Mucosa of descending colon (tissue), 3 donors: ENCODE measurements at regions not wholly inside any gene's neighbourhood (a gene's known extent, or its start where the extent isn't known, plus 50 kb on each side); places are given as distances from the start of the nearest gene placed in this dataset.
A peak's percentile ranks its signal among the peaks of the same experiment; 100 is the strongest.

Experiments
- ATAC-seq: fragments of 200-7000 bp; cut with Tn5 transposase; one replicate; pipeline ENCODE4 v1.9.1; 2020; ENCODE audit warnings: mild to moderate bottlenecking, moderate library complexity
- DNase-seq, 3 donors: peaks; one replicate each; pipeline ENCODE4 v3.0.0-alpha.2; 2020
- H3K36me3 ChIP-seq: fragments of 200-600 bp; one replicate; pipeline ENCODE4 v1.8.0; 2021; ENCODE audit warnings: low read depth, mild to moderate bottlenecking
- H3K4me1 ChIP-seq: fragments of 200-600 bp; one replicate; pipeline ENCODE4 v1.8.0; 2021; ENCODE audit warnings: low read depth, mild to moderate bottlenecking
- H3K4me3 ChIP-seq: fragments of 200-600 bp; one replicate; pipeline ENCODE4 v1.8.0; 2021; ENCODE audit warnings: mild to moderate bottlenecking
- H3K9me3 ChIP-seq: fragments of 200-600 bp; one replicate; pipeline ENCODE4 v1.8.0; 2021; ENCODE audit warnings: mild to moderate bottlenecking
- CTCF ChIP-seq: fragments of 200-600 bp; IDR thresholded peaks from one replicate; pipeline ENCODE4 v1.8.0; 2022; ENCODE audit warnings: antibody characterized with exemption, mild to moderate bottlenecking
- intact Hi-C, 2 donors: fragments of 100-400 bp; cut with DNase I in 1 of 2; cut with micrococcal nuclease in 1 of 2; formaldehyde crosslinking; loops; one replicate each; pipeline versions ENCODE4 v1.11.0 to v1.11.1; 2022; cut with DNase I, micrococcal nuclease
- donor health status: DM: no; HTN: no; CAD: no; lungs with moderate emphysema.
- donor health status: DM: no; HTN: no; CAD: no.
- donor health status: DM: no; HTN: yes; CAD: no.

GRCh38 chr16:13856811-13857511 is 63.0 kb upstream of the ERCC4 start:
- no peaks in the 10 kb centered on the region for H3K9me3 ChIP-seq
- no peaks in the 10 kb centered on the region for H3K4me1 ChIP-seq
- H3K4me3 ChIP-seq = no peak overlapping the region
- no peak for TF ChIP-seq CTCF
- H3K36me3 ChIP-seq = no peaks in the 10 kb centered on the region
- intact Hi-C loops = no loop called here
- DNase-seq (no peak), ATAC-seq (no peak)

DNA sequence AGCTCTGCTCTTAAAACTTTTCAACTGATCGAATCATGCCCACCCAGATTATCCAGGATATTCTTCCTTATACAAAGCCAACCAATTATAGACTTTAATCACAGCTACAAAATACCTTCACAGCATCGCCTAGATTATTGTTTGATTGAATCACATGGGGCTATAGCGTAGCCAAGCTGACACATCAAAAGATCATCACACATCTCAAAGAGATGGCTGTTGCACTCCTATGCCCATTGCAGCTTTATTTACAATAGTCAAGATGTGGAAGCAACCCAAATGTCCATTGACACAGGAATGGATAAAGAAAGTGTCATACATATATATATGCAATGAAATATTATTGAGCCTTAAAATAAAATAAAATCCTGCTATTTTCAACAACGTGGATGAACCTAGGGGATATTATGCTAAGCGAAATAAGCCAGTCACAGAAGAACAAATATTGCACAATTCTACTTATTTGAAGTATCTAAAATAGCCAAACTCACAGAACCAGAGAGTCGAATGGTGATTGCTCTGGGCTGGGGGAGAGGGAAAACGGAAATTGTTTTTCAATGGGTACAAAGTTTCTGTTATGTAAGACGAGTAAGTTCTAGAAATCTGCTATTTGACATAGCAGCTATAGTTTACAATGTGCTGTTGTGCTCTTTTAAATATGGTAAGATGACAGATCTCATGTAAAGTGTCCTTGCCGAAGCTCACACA is 60.9 kb upstream of the ERCC4 start:
- no peaks in the 10 kb centered on the region for H3K4me1 ChIP-seq
- no peak for TF ChIP-seq CTCF
- no peaks in the 10 kb centered on the region for H3K36me3 ChIP-seq
- ATAC-seq (no peak), DNase-seq (no peak)
- intact Hi-C loops = no loop called here
- H3K9me3 ChIP-seq = no peaks in the 10 kb centered on the region
- H3K4me3 ChIP-seq = no peak overlapping the region

DNA sequence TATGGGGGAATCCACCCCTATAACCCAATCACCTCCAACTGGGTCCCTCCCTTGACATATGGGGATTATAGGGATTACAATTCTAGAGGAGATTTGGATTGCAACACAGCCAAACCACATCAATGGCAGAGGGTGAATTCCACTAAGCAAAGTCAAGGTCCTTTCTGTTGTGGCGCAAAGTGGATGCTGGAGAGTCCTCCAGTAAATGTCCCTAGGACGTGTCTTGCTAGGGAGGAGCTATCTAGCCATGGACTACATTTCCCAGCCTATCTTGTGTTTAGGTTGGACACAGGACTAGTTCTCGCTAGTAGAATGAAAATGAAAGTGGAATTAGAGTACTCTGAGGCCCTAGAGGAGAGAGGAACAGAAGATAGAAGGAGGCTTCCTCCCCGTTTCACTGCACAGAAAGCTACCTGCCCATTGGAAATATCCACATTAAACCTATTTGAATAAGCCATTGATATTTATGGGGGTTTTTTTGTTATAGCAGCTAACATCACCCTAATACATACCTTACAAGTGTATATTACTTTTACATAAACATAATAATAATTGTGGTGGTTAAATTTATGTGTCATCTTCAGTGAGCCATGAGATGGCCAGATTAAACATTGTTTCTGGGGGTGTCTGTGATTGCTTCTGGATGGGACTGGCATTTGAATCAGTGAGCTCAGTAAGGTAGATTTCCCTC is 56.7 kb upstream of the ERCC4 start:
- Histone ChIP-seq H3K4me1 (no peaks in the 10 kb centered on the region), H3K36me3 (no peaks in the 10 kb centered on the region), H3K4me3 (no peak overlapping the region), H3K9me3 (no peaks in the 10 kb centered on the region)
- DNase-seq (no peak), ATAC-seq (no peak)
- intact Hi-C loops = no loop called here
- TF ChIP-seq CTCF = no peak

DNA sequence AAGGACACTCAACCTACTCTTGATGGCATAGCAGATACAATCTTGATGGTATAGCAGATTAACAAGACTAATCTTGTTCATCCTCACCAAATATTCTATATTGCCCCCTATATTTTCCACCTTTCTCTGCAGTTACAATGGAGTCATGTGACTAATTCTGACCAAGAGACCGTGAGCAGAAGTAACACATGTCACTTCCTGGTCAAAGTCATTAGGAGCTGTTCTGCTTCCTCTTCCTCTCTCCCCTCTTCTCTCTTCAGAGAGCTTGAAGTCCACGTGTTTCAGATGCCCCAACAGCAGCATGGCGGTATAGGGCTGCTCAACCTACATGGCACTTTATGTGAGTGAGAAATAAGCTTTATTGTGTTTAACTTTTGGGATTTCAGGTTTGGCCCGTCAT is 55.3 kb upstream of the ERCC4 start:
- Histone ChIP-seq H3K9me3 (no peaks in the 10 kb centered on the region), H3K36me3 (no peaks in the 10 kb centered on the region), H3K4me3 (no peak overlapping the region), H3K4me1 (no peaks in the 10 kb centered on the region)
- intact Hi-C loops = no loop called here
- ATAC-seq (no peak), DNase-seq (no peak)
- no peak for TF ChIP-seq CTCF

- intact Hi-C loops = no loop called here
- ATAC-seq (peak; percentile 87), DNase-seq (peak in 2 of 3 donors; percentile 62 to 87)
- peak; percentile 51 for TF ChIP-seq CTCF
- Histone ChIP-seq H3K4me3 (no peak overlapping the region), H3K36me3 (no peaks in the 10 kb centered on the region), H3K4me1 (no peaks in the 10 kb centered on the region), H3K9me3 (no peaks in the 10 kb centered on the region)
Observed at GRCh38 chr16:13866073-13866472, 53.9 kb upstream of the ERCC4 start.
